A673 (cell line): ENCODE measurements at regions not wholly inside any gene's neighbourhood (a gene's known extent, or its start where the extent isn't known, plus 50 kb on each side); places are given as distances from the start of the nearest gene placed in this dataset.

Experiments used
- BruUV-seq: library from RNA; stranded (reverse); fragments of 400-500 nt; replicated peaks from 2 replicates; lab custom pipeline; 2021; lab: Mats Ljungman, UMichigan
- CTCF ChIA-PET: fragments of 300-600 bp; sonication (Branson Sonifier 250); formaldehyde crosslinking; loops from one replicate; lab custom pipeline; 2022; ENCODE audit warnings: antibody characterized with exemption; lab: Charles Lee
- POLR2A ChIA-PET: fragments of 300-600 bp; sonication (Branson Sonifier 250); formaldehyde crosslinking; loops from one replicate; lab custom pipeline; 2022; ENCODE audit warnings: antibody characterized with exemption; ENCODE audit not compliant: low non-redundant PET; lab: Charles Lee
- DNase-seq: peaks from one replicate; pipeline ENCODE4 v3.0.0-alpha.2; 2015; ENCODE audit warnings: low spot score
- H3K27ac ChIP-seq: fragments of 200-600 bp; sonication (generic); 2 replicates; pipeline ENCODE4 v1.5.1; 2016; ENCODE audit warnings: mixed run types, low read depth, mild to moderate bottlenecking, mixed read lengths, antibody characterized with exemption, low read length; ENCODE audit not compliant: poor library complexity, severe bottlenecking
- H3K27me3 ChIP-seq: fragments of 200-600 bp; sonication (generic); replicated peaks from 2 replicates; pipeline ENCODE4 v1.6.1; 2017; ENCODE audit warnings: mixed run types, low read depth, mild to moderate bottlenecking, mixed read lengths, antibody characterized with exemption, low read length; ENCODE audit not compliant: insufficient read depth, poor library complexity
- H3K36me3 ChIP-seq: fragments of 200-600 bp; sonication (generic); 2 replicates; pipeline ENCODE4 v1.6.1; 2016; ENCODE audit warnings: mixed run types, mild to moderate bottlenecking, mixed read lengths, antibody characterized with exemption, low read length; ENCODE audit not compliant: insufficient read depth, poor library complexity, severe bottlenecking
- H3K4me1 ChIP-seq: fragments of 200-600 bp; sonication (generic); 2 replicates; pipeline ENCODE4 v1.6.1; 2017; ENCODE audit warnings: mixed run types, mild to moderate bottlenecking, mixed read lengths, antibody characterized with exemption, low read length; ENCODE audit not compliant: insufficient read depth, poor library complexity, severe bottlenecking
- H3K4me3 ChIP-seq: fragments of 200-600 bp; sonication (generic); 2 replicates; pipeline ENCODE4 v1.5.1; 2016; ENCODE audit warnings: low read depth, mixed run types, mild to moderate bottlenecking, mixed read lengths, low read length; ENCODE audit not compliant: poor library complexity, severe bottlenecking
- H3K9me3 ChIP-seq: fragments of 200-600 bp; sonication (generic); 2 replicates; pipeline ENCODE4 v1.6.1; 2016; ENCODE audit warnings: mixed run types, low read depth, mild to moderate bottlenecking, mixed read lengths, antibody characterized with exemption, low read length; ENCODE audit not compliant: poor library complexity, severe bottlenecking
- CTCF ChIP-seq: fragments of 300-800, 200-600 bp; sonication (generic); conservative IDR thresholded peaks from 2 replicates; pipeline ENCODE4 v1.5.1; 2017; ENCODE audit warnings: low read depth, mild to moderate bottlenecking, antibody characterized with exemption, low read length, moderate library complexity, mixed read lengths
- EZH2 ChIP-seq: fragments of 200-600 bp; sonication (generic); IDR thresholded peaks from 2 replicates; pipeline ENCODE4 v1.6.1; 2017; ENCODE audit warnings: borderline replicate concordance, low read depth, mild to moderate bottlenecking, mixed read lengths, antibody characterized with exemption, low read length; ENCODE audit not compliant: poor library complexity, severe bottlenecking
- intact Hi-C: fragments of 100-400 bp; cut with micrococcal nuclease; formaldehyde crosslinking; loops from one replicate; pipeline ENCODE4 v1.10.0; 2022; ENCODE audit not compliant: unreplicated experiment

DNA sequence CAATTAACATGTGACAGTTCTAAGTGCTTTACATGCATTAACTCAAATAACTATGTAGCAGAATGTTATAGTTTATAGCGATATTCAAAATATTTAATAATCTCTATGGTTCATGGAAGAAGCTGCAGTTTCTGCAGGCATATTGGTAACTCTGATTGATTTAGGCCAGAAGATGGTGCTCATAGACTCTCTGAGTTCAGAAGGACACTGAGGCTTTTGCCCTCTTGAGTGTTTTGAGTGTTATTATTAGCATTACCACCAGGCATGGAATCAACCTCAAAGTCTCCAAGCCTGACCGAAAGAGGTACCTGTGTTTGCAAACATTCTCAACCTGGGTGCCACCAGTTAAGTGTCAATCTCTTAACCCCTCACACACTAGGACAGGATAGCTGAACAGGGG lies 792.3 kb upstream of the PCDH7 start:
- H3K9me3 ChIP-seq = no peaks in the 10 kb centered on the region
- BruUV-seq = no TSS peak
- DNase-seq = peak; percentile 49
- no peaks in the 10 kb centered on the region for H3K36me3 ChIP-seq
- peak; percentile 42 for TF ChIP-seq CTCF
- no peak for TF ChIP-seq EZH2
- ChIA-PET POLR2A (no interaction called here), CTCF (no interaction called here)
- H3K27me3 ChIP-seq = no peaks in the 10 kb centered on the region
- intact Hi-C loops = loop anchor here (2.0 to 5.0 kb wide), 2 partner anchors 121 to 677 kb away; no protein-coding TSS in a partner anchor
- H3K27ac ChIP-seq = no peak overlapping the region
- peaks cover 17% of the 10 kb centered on the region for H3K4me1 ChIP-seq
- H3K4me3 ChIP-seq = no peak overlapping the region

DNA sequence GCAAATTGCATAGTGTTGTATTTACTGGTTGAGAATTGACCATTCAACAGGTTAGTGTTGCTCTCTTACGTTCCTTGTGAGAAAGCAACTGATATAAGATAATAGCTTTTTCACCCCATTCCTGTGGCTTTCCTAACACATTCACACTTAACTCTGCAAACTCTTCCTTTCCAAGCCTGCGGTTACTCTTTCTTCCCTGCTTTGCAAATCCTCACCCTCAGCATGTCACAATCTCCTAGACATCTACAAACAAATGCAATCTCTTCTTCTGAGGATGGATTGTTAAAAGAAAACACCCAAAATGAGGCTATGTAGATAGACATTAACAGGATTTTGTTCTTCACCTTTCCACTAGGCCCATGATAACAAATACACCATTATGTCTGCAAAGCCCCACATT lies 771.7 kb upstream of the PCDH7 start:
- Histone ChIP-seq H3K4me1 (no peaks in the 10 kb centered on the region), H3K4me3 (no peak overlapping the region), H3K36me3 (no peaks in the 10 kb centered on the region), H3K27me3 (no peaks in the 10 kb centered on the region), H3K9me3 (no peaks in the 10 kb centered on the region), H3K27ac (no peak overlapping the region)
- CTCF ChIA-PET = no interaction called here
- no peak for TF ChIP-seq CTCF
- no peak for TF ChIP-seq EZH2
- intact Hi-C loops = no loop called here
- BruUV-seq = no TSS peak
- POLR2A ChIA-PET = no interaction called here
- DNase-seq = no peak

- Histone ChIP-seq H3K4me3 (no peak overlapping the region), H3K9me3 (no peaks in the 10 kb centered on the region), H3K36me3 (no peaks in the 10 kb centered on the region), H3K27ac (no peak overlapping the region), H3K27me3 (no peaks in the 10 kb centered on the region), H3K4me1 (no peaks in the 10 kb centered on the region)
- no TSS peak for BruUV-seq
- intact Hi-C loops = no loop called here
- no peak for DNase-seq
- ChIA-PET POLR2A (no interaction called here), CTCF (no interaction called here)
- TF ChIP-seq EZH2 (no peak), CTCF (no peak)
These were observed 771.3 kb upstream of the PCDH7 start for GRCh38 chr4:29948858-29949257.
